ENCODE measurements at regions not wholly inside any gene's neighbourhood (a gene's known extent, or its start where the extent isn't known, plus 50 kb on each side); places are given as distances from the start of the nearest gene placed in this dataset.

DNA sequence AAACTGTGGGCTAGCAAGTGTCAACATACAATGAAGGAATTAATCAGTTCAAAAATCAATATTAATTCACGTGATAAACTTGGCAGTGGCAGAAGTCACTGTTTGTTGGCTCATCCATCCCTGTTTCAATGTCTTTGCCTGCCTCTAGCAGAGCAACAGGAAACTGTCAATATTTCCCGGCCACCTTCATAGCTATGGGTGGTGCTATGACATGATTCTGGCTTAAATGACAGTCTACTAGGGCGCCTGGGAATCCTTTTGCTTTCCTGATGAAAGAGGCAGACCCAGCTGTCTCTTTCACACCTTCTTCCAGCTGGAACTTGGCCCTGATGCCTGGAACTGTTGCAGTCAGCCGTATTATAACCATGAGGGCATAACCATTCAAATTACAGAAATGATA is 72.1 kb upstream of the DNAH5 start:
- Mint-ChIP-seq H3K27ac (no peak overlapping the region), H3K36me3 (no peaks in the 10 kb centered on the region), H3K4me1 (0 out of 2 replicates have a peak, but pooled peaks cover 4% of the 10 kb centered on the region), H3K4me3 (no peak overlapping the region), H3K9me3 (0 out of 2 replicates have a peak, but pooled peaks cover 3% of the 10 kb centered on the region), H3K27me3 (ENCODE audit: low read depth) (peaks cover 5% of the 10 kb centered on the region; the same call in 1 of the 2 replicates)
- ChIA-PET POLR2A (no interaction called here), CTCF (no interaction called here)
- ATAC-seq, result no peak
- no peak for DNase-seq (ENCODE audit: low spot score)
- no peak for TF ChIP-seq FOXP1 (CRISPR knock-in tag; IDR thresholded peaks at IDR 0.05; ENCODE audit: borderline replicate concordance)
- no peak for TF ChIP-seq JAZF1 (CRISPR knock-in tag; IDR thresholded peaks at IDR 0.05)
- TF ChIP-seq ZNF317 (CRISPR knock-in tag; IDR thresholded peaks at IDR 0.05; ENCODE audit: borderline replicate concordance, low read depth), result no peak
- TF ChIP-seq KAT7 (CRISPR knock-in tag; IDR thresholded peaks at IDR 0.05; ENCODE audit: borderline replicate concordance), result no peak
- TF ChIP-seq FOXJ3 (CRISPR knock-in tag; IDR thresholded peaks at IDR 0.05; ENCODE audit: borderline replicate concordance), result no peak
- TF ChIP-seq NFYB (CRISPR knock-in tag; conservative IDR thresholded peaks at IDR 0.05; ENCODE audit: low read depth), result no peak

DNA sequence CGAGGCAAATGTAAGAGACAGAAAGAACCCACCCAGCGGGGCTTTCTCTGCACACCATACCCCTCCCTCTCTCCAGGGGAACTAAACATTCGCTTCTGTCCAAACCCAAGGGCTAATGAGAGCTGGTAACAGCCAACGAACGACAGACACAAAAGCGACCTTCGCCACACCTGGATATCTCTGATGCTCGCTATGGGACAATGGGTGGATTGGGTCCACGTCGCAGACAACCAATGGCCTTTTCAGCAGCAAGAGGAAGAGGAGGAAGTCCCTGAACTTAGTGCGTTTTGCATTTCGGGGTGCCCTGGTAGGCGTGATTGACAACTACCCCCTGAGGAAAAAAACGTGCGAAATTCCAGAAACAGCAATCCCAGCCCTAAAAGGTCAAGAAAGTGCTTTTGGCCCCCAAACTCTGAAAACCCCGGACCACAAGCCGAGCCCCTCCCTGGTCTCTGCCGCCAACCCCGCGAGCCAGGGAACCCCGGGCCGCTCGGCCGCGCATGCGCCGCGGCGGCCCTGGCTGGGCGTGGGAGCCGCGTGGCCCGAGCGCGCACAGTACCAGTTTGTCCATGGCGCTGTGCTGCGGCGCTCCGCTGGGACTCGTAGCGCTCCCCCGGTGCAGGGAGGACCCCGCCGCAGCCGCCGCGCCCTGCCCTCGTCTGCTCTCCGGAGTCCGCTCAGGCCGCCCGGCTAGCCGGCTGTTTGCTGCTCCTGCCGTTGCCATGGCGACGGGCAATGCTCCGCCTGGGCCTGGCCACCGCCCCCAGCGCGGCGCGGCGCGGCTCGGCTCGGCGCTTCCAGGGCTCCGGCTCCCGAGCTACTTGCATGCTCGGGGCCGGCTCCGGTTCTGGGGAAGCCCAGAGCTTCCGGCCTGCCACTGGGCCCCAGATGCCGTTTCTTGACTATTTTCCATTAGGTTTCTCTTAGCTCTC is 66.9 kb upstream of the DNAH5 start:
- H3K4me1 Mint-ChIP-seq, result peaks cover 20% of the 10 kb centered on the region
- peaks cover 4% of the 10 kb centered on the region; the same call in 1 of the 2 replicates for H3K27me3 Mint-ChIP-seq (ENCODE audit: low read depth)
- POLR2A ChIA-PET, result interaction anchor here (0.6 to 0.7 kb wide), 3 partner anchors 97 to 612 kb away, joined by 3 to 4 read pairs (median 3); no protein-coding TSS in a partner anchor
- ATAC-seq (peak; percentile 92), DNase-seq (ENCODE audit: low spot score) (peak; percentile 94)
- no peaks in the 10 kb centered on the region for H3K36me3 Mint-ChIP-seq
- H3K9me3 Mint-ChIP-seq, result no peaks in the 10 kb centered on the region
- peak overlapping the region; percentile 42 for H3K27ac Mint-ChIP-seq
- H3K4me3 Mint-ChIP-seq, result peak overlapping the region; percentile 77
- CTCF ChIA-PET, result interaction anchor here (0.8 to 1.5 kb wide), 4 partner anchors 24 to 341 kb away, joined by 3 to 7 read pairs (median 4); no protein-coding TSS in a partner anchor
- TF ChIP-seq, protein P1, sequence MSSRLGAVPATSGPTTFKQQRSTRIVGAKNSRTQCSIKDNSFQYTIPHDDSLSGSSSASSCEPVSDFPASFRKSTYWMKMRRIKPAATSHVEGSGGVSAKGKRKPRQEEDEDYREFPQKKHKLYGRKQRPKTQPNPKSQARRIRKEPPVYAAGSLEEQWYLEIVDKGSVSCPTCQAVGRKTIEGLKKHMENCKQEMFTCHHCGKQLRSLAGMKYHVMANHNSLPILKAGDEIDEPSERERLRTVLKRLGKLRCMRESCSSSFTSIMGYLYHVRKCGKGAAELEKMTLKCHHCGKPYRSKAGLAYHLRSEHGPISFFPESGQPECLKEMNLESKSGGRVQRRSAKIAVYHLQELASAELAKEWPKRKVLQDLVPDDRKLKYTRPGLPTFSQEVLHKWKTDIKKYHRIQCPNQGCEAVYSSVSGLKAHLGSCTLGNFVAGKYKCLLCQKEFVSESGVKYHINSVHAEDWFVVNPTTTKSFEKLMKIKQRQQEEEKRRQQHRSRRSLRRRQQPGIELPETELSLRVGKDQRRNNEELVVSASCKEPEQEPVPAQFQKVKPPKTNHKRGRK (CRISPR knock-in tag; IDR thresholded peaks at IDR 0.05; ENCODE audit: borderline replicate concordance), result no peak
- TF ChIP-seq ZNF138 (CRISPR knock-in tag; conservative IDR thresholded peaks at IDR 0.05) (no peak), ZNF121 (CRISPR knock-in tag; IDR thresholded peaks at IDR 0.05) (no peak), NFATC4 (CRISPR knock-in tag; IDR thresholded peaks at IDR 0.05) (no peak), SMAD3 (CRISPR knock-in tag; IDR thresholded peaks at IDR 0.05; ENCODE audit: borderline replicate concordance) (no peak), SP1 (CRISPR knock-in tag; conservative IDR thresholded peaks at IDR 0.05) (no peak), ZBTB21 (CRISPR knock-in tag; IDR thresholded peaks at IDR 0.05; ENCODE audit: borderline replicate concordance) (0 out of 2 replicates have a peak, but pooled peaks have one; percentile 49), ZNF396 (CRISPR knock-in tag; IDR thresholded peaks at IDR 0.05; ENCODE audit: borderline replicate concordance) (no peak), ZNF671 (CRISPR knock-in tag; IDR thresholded peaks at IDR 0.05) (no peak), GRHL2 (CRISPR knock-in tag; IDR thresholded peaks at IDR 0.05; ENCODE audit: insufficient replicate concordance, severe bottlenecking) (no peak), SMAD4 (CRISPR knock-in tag; IDR thresholded peaks at IDR 0.05) (no peak), RELA (CRISPR knock-in tag; IDR thresholded peaks at IDR 0.05; ENCODE audit: borderline replicate concordance) (no peak)
- TF ChIP-seq, protein P2, sequence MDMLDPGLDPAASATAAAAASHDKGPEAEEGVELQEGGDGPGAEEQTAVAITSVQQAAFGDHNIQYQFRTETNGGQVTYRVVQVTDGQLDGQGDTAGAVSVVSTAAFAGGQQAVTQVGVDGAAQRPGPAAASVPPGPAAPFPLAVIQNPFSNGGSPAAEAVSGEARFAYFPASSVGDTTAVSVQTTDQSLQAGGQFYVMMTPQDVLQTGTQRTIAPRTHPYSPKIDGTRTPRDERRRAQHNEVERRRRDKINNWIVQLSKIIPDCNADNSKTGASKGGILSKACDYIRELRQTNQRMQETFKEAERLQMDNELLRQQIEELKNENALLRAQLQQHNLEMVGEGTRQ (CRISPR knock-in tag; IDR thresholded peaks at IDR 0.05), result no peak
- TF ChIP-seq, protein P3, sequence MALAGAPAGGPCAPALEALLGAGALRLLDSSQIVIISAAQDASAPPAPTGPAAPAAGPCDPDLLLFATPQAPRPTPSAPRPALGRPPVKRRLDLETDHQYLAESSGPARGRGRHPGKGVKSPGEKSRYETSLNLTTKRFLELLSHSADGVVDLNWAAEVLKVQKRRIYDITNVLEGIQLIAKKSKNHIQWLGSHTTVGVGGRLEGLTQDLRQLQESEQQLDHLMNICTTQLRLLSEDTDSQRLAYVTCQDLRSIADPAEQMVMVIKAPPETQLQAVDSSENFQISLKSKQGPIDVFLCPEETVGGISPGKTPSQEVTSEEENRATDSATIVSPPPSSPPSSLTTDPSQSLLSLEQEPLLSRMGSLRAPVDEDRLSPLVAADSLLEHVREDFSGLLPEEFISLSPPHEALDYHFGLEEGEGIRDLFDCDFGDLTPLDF (CRISPR knock-in tag; IDR thresholded peaks at IDR 0.05), result no peak
- TF ChIP-seq, protein P4, sequence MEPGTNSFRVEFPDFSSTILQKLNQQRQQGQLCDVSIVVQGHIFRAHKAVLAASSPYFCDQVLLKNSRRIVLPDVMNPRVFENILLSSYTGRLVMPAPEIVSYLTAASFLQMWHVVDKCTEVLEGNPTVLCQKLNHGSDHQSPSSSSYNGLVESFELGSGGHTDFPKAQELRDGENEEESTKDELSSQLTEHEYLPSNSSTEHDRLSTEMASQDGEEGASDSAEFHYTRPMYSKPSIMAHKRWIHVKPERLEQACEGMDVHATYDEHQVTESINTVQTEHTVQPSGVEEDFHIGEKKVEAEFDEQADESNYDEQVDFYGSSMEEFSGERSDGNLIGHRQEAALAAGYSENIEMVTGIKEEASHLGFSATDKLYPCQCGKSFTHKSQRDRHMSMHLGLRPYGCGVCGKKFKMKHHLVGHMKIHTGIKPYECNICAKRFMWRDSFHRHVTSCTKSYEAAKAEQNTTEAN (CRISPR knock-in tag; IDR thresholded peaks at IDR 0.05), result no peak
- TF ChIP-seq, protein P5, sequence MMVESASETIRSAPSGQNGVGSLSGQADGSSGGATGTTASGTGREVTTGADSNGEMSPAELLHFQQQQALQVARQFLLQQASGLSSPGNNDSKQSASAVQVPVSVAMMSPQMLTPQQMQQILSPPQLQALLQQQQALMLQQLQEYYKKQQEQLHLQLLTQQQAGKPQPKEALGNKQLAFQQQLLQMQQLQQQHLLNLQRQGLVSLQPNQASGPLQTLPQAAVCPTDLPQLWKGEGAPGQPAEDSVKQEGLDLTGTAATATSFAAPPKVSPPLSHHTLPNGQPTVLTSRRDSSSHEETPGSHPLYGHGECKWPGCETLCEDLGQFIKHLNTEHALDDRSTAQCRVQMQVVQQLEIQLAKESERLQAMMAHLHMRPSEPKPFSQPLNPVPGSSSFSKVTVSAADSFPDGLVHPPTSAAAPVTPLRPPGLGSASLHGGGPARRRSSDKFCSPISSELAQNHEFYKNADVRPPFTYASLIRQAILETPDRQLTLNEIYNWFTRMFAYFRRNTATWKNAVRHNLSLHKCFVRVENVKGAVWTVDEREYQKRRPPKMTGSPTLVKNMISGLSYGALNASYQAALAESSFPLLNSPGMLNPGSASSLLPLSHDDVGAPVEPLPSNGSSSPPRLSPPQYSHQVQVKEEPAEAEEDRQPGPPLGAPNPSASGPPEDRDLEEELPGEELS (CRISPR knock-in tag; IDR thresholded peaks at IDR 0.05), result peak; percentile 43; the same call in 1 of the 2 replicates
- TF ChIP-seq, protein P6, sequence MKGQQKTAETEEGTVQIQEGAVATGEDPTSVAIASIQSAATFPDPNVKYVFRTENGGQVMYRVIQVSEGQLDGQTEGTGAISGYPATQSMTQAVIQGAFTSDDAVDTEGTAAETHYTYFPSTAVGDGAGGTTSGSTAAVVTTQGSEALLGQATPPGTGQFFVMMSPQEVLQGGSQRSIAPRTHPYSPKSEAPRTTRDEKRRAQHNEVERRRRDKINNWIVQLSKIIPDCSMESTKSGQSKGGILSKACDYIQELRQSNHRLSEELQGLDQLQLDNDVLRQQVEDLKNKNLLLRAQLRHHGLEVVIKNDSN (CRISPR knock-in tag; IDR thresholded peaks at IDR 0.05), result no peak
- TF ChIP-seq, protein P7, sequence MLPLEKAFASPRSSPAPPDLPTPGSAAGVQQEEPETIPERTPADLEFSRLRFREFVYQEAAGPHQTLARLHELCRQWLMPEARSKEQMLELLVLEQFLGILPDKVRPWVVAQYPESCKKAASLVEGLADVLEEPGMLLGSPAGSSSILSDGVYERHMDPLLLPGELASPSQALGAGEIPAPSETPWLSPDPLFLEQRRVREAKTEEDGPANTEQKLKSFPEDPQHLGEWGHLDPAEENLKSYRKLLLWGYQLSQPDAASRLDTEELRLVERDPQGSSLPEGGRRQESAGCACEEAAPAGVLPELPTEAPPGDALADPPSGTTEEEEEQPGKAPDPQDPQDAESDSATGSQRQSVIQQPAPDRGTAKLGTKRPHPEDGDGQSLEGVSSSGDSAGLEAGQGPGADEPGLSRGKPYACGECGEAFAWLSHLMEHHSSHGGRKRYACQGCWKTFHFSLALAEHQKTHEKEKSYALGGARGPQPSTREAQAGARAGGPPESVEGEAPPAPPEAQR (CRISPR knock-in tag; IDR thresholded peaks at IDR 0.05), result no peak

Data from WTC11 (cell line).